WERI-Rb-1 (cell line): ENCODE measurements at regions not wholly inside any gene's neighbourhood (a gene's known extent, or its start where the extent isn't known, plus 50 kb on each side); places are given as distances from the start of the nearest gene placed in this dataset.

Source experiments
- DNase-seq: peaks from one replicate; pipeline ENCODE4 v3.0.0-alpha.2; 2020
- H3K27ac ChIP-seq: fragments of 250-450 bp; sonication (Bioruptor Pico); 2 replicates; pipeline ENCODE4 v1.5.1; 2020; ENCODE audit warnings: mild to moderate bottlenecking, moderate library complexity
- H3K27me3 ChIP-seq: fragments of 250-450 bp; sonication (Bioruptor Pico); 2 replicates; pipeline ENCODE4 v1.5.1; 2021; ENCODE audit warnings: mild to moderate bottlenecking, low read depth, moderate library complexity; ENCODE audit not compliant: insufficient read depth, severe bottlenecking
- H3K36me3 ChIP-seq: fragments of 250-450 bp; sonication (Bioruptor Pico); 2 replicates; pipeline ENCODE4 v1.5.1; 2020; ENCODE audit warnings: mild to moderate bottlenecking, moderate library complexity
- H3K4me3 ChIP-seq: 2 replicates; pipeline ENCODE4 v1.5.1; 2011; ENCODE audit warnings: low read depth, mild to moderate bottlenecking, control low read depth, low read length
- H3K9me3 ChIP-seq: fragments of 250-450 bp; sonication (Bioruptor Pico); 2 replicates; pipeline ENCODE4 v1.5.1; 2021; ENCODE audit warnings: mild to moderate bottlenecking, moderate library complexity; ENCODE audit not compliant: severe bottlenecking
- TF ChIP-seq, protein P1 (sequence below): IDR thresholded peaks from 2 replicates; pipeline ENCODE4 v1.5.1; 2011; ENCODE audit warnings: low read depth, mild to moderate bottlenecking, control low read depth, inconsistent platforms, low read length

DNA sequence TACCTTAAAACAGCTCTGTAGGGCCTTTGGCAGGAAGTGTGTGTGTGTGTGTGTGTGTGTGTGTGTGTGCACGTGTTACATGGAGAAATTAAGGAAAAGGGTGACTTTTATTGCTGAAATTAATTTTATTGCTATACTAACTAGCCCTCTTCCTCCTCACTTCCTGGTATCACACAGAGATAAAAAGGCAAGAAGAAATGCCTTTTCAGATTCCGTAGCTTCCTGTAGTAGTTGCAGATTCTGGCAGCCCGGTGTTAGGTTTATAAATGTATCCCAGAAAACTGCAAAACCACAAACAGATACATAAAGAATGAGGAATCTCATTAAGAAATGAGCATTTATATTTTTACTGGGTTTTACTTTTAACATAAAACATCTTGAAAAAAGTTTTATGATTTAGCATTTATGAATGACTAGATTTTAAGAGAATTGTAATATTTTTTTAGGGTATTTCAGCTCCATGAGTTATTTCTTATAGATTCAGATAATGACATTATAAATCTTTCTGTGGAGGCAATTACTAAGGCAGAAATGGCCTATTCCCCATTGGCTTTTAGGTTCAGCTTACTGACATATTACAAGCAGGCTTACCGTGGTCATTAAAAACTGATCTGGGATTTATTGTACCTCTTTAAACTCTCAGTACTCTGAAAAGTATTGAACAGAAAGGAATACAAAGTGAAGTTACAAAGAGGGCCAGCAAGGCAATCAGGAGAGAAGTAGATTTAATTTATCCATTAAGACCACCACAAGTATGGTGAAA, 249.1 kb upstream of the TSHZ2 start:
- no peaks in the 10 kb centered on the region for H3K36me3 ChIP-seq
- H3K4me3 ChIP-seq, result no peak overlapping the region
- no peak overlapping the region for H3K27ac ChIP-seq
- DNase-seq, result no peak
- H3K9me3 ChIP-seq, result no peaks in the 10 kb centered on the region
- H3K27me3 ChIP-seq, result peaks cover 56% of the 10 kb centered on the region
- TF ChIP-seq, protein P1, sequence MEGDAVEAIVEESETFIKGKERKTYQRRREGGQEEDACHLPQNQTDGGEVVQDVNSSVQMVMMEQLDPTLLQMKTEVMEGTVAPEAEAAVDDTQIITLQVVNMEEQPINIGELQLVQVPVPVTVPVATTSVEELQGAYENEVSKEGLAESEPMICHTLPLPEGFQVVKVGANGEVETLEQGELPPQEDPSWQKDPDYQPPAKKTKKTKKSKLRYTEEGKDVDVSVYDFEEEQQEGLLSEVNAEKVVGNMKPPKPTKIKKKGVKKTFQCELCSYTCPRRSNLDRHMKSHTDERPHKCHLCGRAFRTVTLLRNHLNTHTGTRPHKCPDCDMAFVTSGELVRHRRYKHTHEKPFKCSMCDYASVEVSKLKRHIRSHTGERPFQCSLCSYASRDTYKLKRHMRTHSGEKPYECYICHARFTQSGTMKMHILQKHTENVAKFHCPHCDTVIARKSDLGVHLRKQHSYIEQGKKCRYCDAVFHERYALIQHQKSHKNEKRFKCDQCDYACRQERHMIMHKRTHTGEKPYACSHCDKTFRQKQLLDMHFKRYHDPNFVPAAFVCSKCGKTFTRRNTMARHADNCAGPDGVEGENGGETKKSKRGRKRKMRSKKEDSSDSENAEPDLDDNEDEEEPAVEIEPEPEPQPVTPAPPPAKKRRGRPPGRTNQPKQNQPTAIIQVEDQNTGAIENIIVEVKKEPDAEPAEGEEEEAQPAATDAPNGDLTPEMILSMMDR, result no peak

DNA sequence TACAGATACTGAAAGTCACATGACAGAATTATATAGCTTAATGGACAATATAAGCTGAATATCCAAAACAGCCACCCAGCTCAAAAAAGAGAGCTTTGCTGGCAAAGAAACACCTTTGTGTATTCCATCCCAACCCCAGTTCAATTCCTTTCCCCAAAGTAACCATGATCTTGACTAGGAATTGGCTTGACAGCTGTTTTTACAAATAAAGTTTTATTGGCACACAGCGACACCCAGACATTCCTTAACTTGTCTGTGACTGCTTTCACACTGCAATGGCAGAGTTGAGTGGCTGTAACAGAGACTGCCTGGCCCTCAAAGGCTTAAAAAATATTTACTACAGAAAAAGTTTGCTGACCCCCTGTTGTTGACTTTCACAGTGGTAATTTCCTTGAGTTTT, 264.0 kb upstream of the TSHZ2 start:
- Histone ChIP-seq H3K27me3 (peaks cover 46% of the 10 kb centered on the region), H3K4me3 (no peak overlapping the region), H3K36me3 (no peaks in the 10 kb centered on the region), H3K27ac (no peak overlapping the region), H3K9me3 (no peaks in the 10 kb centered on the region)
- TF ChIP-seq, protein P1, result no peak
- DNase-seq, result no peak

DNA sequence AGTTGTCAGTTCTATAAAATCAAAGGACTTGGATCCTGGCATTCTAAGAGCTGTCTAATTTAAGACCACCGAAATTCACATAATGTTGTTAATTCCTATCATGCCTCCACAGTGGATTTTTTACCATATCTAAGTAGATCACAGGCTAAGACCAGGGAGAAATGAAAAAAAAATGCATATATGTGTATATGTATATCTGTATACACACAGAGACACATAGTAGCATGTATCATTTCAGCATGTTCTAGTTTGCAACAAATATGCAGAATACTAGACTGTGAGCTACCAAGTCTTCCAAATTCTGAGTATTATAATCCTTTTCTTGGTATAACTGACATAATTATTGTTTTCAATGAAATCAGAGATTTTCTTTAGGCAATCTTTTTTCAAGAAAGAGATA, 267.6 kb upstream of the TSHZ2 start:
- DNase-seq, result no peak
- H3K36me3 ChIP-seq, result no peaks in the 10 kb centered on the region
- no peak overlapping the region for H3K27ac ChIP-seq
- TF ChIP-seq, protein P1, result no peak
- no peaks in the 10 kb centered on the region for H3K9me3 ChIP-seq
- peaks cover 65% of the 10 kb centered on the region for H3K27me3 ChIP-seq
- H3K4me3 ChIP-seq, result no peak overlapping the region

DNA sequence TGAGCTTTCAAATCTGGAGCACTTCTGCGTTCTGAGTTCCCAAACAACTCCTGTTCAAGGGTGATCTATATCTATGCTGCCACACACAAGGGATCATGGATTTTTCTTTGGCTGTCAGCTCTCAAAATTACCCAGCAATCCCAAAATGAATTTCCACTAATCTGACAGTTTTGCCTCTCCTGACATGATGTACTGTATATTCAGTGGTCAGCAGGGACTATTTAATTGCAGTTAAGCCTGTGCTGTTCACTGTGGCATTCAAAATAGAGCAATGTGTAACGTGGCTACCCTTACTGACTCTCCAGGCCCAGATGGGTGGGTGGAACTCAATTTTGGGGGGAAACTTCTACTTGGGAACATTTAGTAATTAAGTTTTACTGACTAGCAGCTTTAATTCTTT, 283.8 kb upstream of the TSHZ2 start:
- H3K4me3 ChIP-seq, result no peak overlapping the region
- TF ChIP-seq, protein P1, result no peak
- DNase-seq, result no peak
- no peaks in the 10 kb centered on the region for H3K36me3 ChIP-seq
- peaks cover 79% of the 10 kb centered on the region for H3K27me3 ChIP-seq
- no peaks in the 10 kb centered on the region for H3K9me3 ChIP-seq
- H3K27ac ChIP-seq, result no peak overlapping the region

DNA sequence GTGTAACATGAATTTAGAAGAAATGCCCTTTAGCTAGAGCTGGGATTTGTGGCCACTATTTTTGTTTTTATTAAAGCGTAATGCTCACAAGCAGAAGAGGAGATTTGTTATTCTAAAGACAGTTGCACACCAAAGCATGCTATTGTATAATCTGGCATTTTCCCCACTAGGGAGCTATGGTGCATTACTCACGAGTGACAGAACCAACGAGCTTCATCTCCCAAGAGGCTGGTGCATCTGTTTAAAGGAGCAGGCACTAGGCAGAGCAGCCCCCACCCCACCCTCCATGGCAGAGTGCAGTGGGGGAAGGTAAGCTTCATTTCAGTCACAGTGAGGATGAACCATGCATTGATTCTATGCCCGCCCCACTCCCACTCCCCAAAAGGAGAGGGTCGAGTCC, 287.3 kb upstream of the TSHZ2 start:
- no peaks in the 10 kb centered on the region for H3K36me3 ChIP-seq
- TF ChIP-seq, protein P1, result no peak
- H3K27me3 ChIP-seq, result peaks cover 77% of the 10 kb centered on the region
- DNase-seq, result no peak
- no peak overlapping the region for H3K4me3 ChIP-seq
- no peaks in the 10 kb centered on the region for H3K9me3 ChIP-seq
- no peak overlapping the region for H3K27ac ChIP-seq

DNA sequence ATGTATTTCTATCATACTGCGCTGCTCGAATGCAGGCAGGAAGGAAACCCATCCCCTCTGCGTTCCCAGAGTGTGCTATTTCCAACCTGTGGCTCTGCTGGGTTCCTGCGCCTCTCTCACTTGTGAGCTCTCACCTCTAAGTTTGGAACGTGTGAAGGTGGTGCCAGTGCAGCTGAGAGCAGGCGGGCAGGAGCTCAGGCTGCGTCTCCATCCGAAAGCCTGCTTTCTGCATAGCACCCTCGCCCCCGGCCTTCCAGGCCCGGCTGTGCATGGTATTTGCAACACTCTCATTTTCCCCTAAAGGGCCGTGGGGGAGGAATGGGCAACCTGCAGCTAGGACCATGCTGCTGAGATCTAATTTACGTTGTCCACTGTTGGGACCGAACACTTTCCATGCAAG, 288.0 kb upstream of the TSHZ2 start:
- Histone ChIP-seq H3K9me3 (no peaks in the 10 kb centered on the region), H3K27me3 (peaks cover 75% of the 10 kb centered on the region), H3K27ac (no peak overlapping the region), H3K4me3 (no peak overlapping the region), H3K36me3 (no peaks in the 10 kb centered on the region)
- TF ChIP-seq, protein P1, result no peak
- no peak for DNase-seq
